ENCODE measurements at regions not wholly inside any gene's neighbourhood (a gene's known extent, or its start where the extent isn't known, plus 50 kb on each side); places are given as distances from the start of the nearest gene placed in this dataset.

- H4K20me1 ChIP-seq (replicated peaks; ENCODE audit: insufficient read depth) = no peaks in the 10 kb centered on the region
- TF ChIP-seq POLR2AphosphoS5 (IDR thresholded peaks at IDR 0.05; ENCODE audit: low read depth) (no peak), REST (IDR thresholded peaks at IDR 0.05; ENCODE audit: unreplicated experiment) (no peak)
- TF ChIP-seq, protein P1, sequence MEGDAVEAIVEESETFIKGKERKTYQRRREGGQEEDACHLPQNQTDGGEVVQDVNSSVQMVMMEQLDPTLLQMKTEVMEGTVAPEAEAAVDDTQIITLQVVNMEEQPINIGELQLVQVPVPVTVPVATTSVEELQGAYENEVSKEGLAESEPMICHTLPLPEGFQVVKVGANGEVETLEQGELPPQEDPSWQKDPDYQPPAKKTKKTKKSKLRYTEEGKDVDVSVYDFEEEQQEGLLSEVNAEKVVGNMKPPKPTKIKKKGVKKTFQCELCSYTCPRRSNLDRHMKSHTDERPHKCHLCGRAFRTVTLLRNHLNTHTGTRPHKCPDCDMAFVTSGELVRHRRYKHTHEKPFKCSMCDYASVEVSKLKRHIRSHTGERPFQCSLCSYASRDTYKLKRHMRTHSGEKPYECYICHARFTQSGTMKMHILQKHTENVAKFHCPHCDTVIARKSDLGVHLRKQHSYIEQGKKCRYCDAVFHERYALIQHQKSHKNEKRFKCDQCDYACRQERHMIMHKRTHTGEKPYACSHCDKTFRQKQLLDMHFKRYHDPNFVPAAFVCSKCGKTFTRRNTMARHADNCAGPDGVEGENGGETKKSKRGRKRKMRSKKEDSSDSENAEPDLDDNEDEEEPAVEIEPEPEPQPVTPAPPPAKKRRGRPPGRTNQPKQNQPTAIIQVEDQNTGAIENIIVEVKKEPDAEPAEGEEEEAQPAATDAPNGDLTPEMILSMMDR (conservative IDR thresholded peaks at IDR 0.05; ENCODE audit: low read depth in 2 of 2) = no peak
- no peaks in the 10 kb centered on the region for H3F3A ChIP-seq (replicated peaks; ENCODE audit: low read depth)
- H3K4me1 ChIP-seq (ENCODE audit: insufficient read depth) = no peaks in the 10 kb centered on the region
- no peak overlapping the region for H3K4me2 ChIP-seq
- no peaks in the 10 kb centered on the region for H3K4me1 Mint-ChIP-seq
- no peaks in the 10 kb centered on the region for H3K27me3 ChIP-seq (ENCODE audit: insufficient read depth)
- no peak overlapping the region for H3K4me3 Mint-ChIP-seq
- H3K36me3 ChIP-seq (ENCODE audit: insufficient read depth) = no peaks in the 10 kb centered on the region
- no peak overlapping the region for H2AFZ ChIP-seq
- H3K36me3 Mint-ChIP-seq (ENCODE audit: low read depth) = no peaks in the 10 kb centered on the region
- no peak overlapping the region for H3K4me3 ChIP-seq
- no peaks in the 10 kb centered on the region for H3K9me3 Mint-ChIP-seq
- no peaks in the 10 kb centered on the region for H3K9me2 ChIP-seq (ENCODE audit: insufficient read depth)
- H3K27ac ChIP-seq (ENCODE audit: low read depth) = no peak overlapping the region
- DNase-seq (ENCODE audit: low spot score) (no peak), ATAC-seq (no peak)
- no peak overlapping the region for H3K27ac Mint-ChIP-seq
- H3K27me3 Mint-ChIP-seq (ENCODE audit: insufficient read depth, low read depth, poor library complexity) = peaks cover 4% of the 10 kb centered on the region
- no peaks in the 10 kb centered on the region for H3K79me2 ChIP-seq (replicated peaks; ENCODE audit: insufficient read depth)
Observed at GRCh38 chr2:52835909-52836308, 931.7 kb upstream of the CHAC2 start.

- H3K36me3 Mint-ChIP-seq (ENCODE audit: low read depth) = no peaks in the 10 kb centered on the region
- H3K4me2 ChIP-seq = no peak overlapping the region
- no peaks in the 10 kb centered on the region for H3K9me3 Mint-ChIP-seq
- TF ChIP-seq, protein P2, sequence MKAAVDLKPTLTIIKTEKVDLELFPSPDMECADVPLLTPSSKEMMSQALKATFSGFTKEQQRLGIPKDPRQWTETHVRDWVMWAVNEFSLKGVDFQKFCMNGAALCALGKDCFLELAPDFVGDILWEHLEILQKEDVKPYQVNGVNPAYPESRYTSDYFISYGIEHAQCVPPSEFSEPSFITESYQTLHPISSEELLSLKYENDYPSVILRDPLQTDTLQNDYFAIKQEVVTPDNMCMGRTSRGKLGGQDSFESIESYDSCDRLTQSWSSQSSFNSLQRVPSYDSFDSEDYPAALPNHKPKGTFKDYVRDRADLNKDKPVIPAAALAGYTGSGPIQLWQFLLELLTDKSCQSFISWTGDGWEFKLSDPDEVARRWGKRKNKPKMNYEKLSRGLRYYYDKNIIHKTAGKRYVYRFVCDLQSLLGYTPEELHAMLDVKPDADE (IDR thresholded peaks at IDR 0.05) = no peak
- TF ChIP-seq STAT1 (IDR thresholded peaks at IDR 0.05; ENCODE audit: unreplicated experiment) (no peak), REST (IDR thresholded peaks at IDR 0.05; ENCODE audit: unreplicated experiment) (no peak), ZNF114 (CRISPR knock-in tag; IDR thresholded peaks at IDR 0.05) (no peak), NANOG (IDR thresholded peaks at IDR 0.05; ENCODE audit: borderline replicate concordance) (no peak), EZH2phosphoT487 (IDR thresholded peaks at IDR 0.05; ENCODE audit: unreplicated experiment) (no peak), EZH2 (IDR thresholded peaks at IDR 0.05; ENCODE audit: low read depth, unreplicated experiment) (no peak)
- TF ChIP-seq, protein P1 (conservative IDR thresholded peaks at IDR 0.05; ENCODE audit: low read depth in 2 of 2) = no peak
Observed at GRCh38 chr2:52831216-52831615, 936.4 kb upstream of the CHAC2 start.

More at GRCh38 chr2:52831216-52831615, 936.4 kb upstream of the CHAC2 start:
- H3F3A ChIP-seq (replicated peaks; ENCODE audit: low read depth) = no peaks in the 10 kb centered on the region
- no peaks in the 10 kb centered on the region for H3K79me2 ChIP-seq (replicated peaks; ENCODE audit: insufficient read depth)
- no peak overlapping the region for H2AFZ ChIP-seq
- no peaks in the 10 kb centered on the region for H3K4me1 ChIP-seq (ENCODE audit: insufficient read depth)
- DNase-seq (ENCODE audit: low spot score) (no peak), ATAC-seq (no peak)
- peaks cover 4% of the 10 kb centered on the region for H3K27me3 Mint-ChIP-seq (ENCODE audit: insufficient read depth, low read depth, poor library complexity)
- no peak overlapping the region for H3K4me3 Mint-ChIP-seq
- H3K4me3 ChIP-seq = no peak overlapping the region
- no peaks in the 10 kb centered on the region for H4K20me1 ChIP-seq (replicated peaks; ENCODE audit: insufficient read depth)
- H3K27ac ChIP-seq (ENCODE audit: low read depth) = no peak overlapping the region
- H3K4me1 Mint-ChIP-seq = no peaks in the 10 kb centered on the region
- H3K9me2 ChIP-seq (ENCODE audit: insufficient read depth) = no peaks in the 10 kb centered on the region
- H3K27me3 ChIP-seq (ENCODE audit: insufficient read depth) = no peaks in the 10 kb centered on the region
- no peaks in the 10 kb centered on the region for H3K36me3 ChIP-seq (ENCODE audit: insufficient read depth)
- H3K27ac Mint-ChIP-seq = no peak overlapping the region

All from GM23338 (cell line).